WERI-Rb-1 (cell line): ENCODE measurements at regions not wholly inside any gene's neighbourhood (a gene's known extent, or its start where the extent isn't known, plus 50 kb on each side); places are given as distances from the start of the nearest gene placed in this dataset.
"Not testable (repeated sequence)": the region's sequence is repeated elsewhere in the genome, so short reads cannot be mapped to it uniquely, and the experiment has no call there.

Source experiments
- DNase-seq: peaks from one replicate; pipeline ENCODE4 v3.0.0-alpha.2; 2020
- H3K27ac ChIP-seq: fragments of 250-450 bp; sonication (Bioruptor Pico); 2 replicates; pipeline ENCODE4 v1.5.1; 2020; ENCODE audit warnings: mild to moderate bottlenecking, moderate library complexity
- H3K27me3 ChIP-seq: fragments of 250-450 bp; sonication (Bioruptor Pico); 2 replicates; pipeline ENCODE4 v1.5.1; 2021; ENCODE audit warnings: mild to moderate bottlenecking, low read depth, moderate library complexity; ENCODE audit not compliant: insufficient read depth, severe bottlenecking
- H3K36me3 ChIP-seq: fragments of 250-450 bp; sonication (Bioruptor Pico); 2 replicates; pipeline ENCODE4 v1.5.1; 2020; ENCODE audit warnings: mild to moderate bottlenecking, moderate library complexity
- H3K4me3 ChIP-seq: 2 replicates; pipeline ENCODE4 v1.5.1; 2011; ENCODE audit warnings: low read depth, mild to moderate bottlenecking, control low read depth, low read length
- H3K9me3 ChIP-seq: fragments of 250-450 bp; sonication (Bioruptor Pico); 2 replicates; pipeline ENCODE4 v1.5.1; 2021; ENCODE audit warnings: mild to moderate bottlenecking, moderate library complexity; ENCODE audit not compliant: severe bottlenecking

GRCh38 chr2:97315358-97315757, 202.4 kb downstream of the ANKRD36 start:
- DNase-seq, H3K27me3 ChIP-seq, H3K4me3 ChIP-seq, H3K36me3 ChIP-seq, H3K9me3 ChIP-seq, H3K27ac ChIP-seq: not testable (repeated sequence)

GRCh38 chr2:97312426-97312825, 199.5 kb downstream of the ANKRD36 start:
- not testable (repeated sequence) for H3K36me3 ChIP-seq, H3K27me3 ChIP-seq, H3K27ac ChIP-seq, H3K9me3 ChIP-seq, DNase-seq, H3K4me3 ChIP-seq

GRCh38 chr2:97305426-97305825, 192.5 kb downstream of the ANKRD36 start:
- H3K9me3 ChIP-seq, H3K27ac ChIP-seq, DNase-seq, H3K36me3 ChIP-seq, H3K27me3 ChIP-seq, H3K4me3 ChIP-seq: not testable (repeated sequence)

- H3K27me3 ChIP-seq, H3K9me3 ChIP-seq, DNase-seq, H3K36me3 ChIP-seq, H3K27ac ChIP-seq, H3K4me3 ChIP-seq: not testable (repeated sequence)
Observed at GRCh38 chr2:97302881-97303280, 189.9 kb downstream of the ANKRD36 start.

GRCh38 chr2:97301771-97302170, 188.8 kb downstream of the ANKRD36 start:
- H3K27ac ChIP-seq, H3K4me3 ChIP-seq, DNase-seq, H3K9me3 ChIP-seq, H3K36me3 ChIP-seq, H3K27me3 ChIP-seq: not testable (repeated sequence)
